ENCODE measurements at regions not wholly inside any gene's neighbourhood (a gene's known extent, or its start where the extent isn't known, plus 50 kb on each side); places are given as distances from the start of the nearest gene placed in this dataset.

GRCh38 chr13:26483546-26483945 lies 73.9 kb upstream of the WASF3 start:
- Histone ChIP-seq H3K18ac (ENCODE audit: insufficient read length, low read depth, low read length) (no peak overlapping the region), H3K4me2 (ENCODE audit: insufficient read depth, insufficient read length, low read length) (no peak overlapping the region), H4K91ac (ENCODE audit: insufficient read length, low read depth, low read length) (no peak overlapping the region), H2BK15ac (ENCODE audit: low read depth, low read length) (no peak overlapping the region), H2AFZ (ENCODE audit: low read length) (no peak overlapping the region), H3K79me2 (ENCODE audit: insufficient read depth, low read length) (no peaks in the 10 kb centered on the region), H3K27me3 (ENCODE audit: insufficient read depth, low read length) (no peaks in the 10 kb centered on the region), H3K56ac (ENCODE audit: insufficient read length, low read depth, low read length) (no peak overlapping the region), H3K9ac (ENCODE audit: extremely low read depth, insufficient read length, low read length) (no peak overlapping the region), H2AK5ac (ENCODE audit: insufficient read length, low read length) (no peak overlapping the region), H3K27ac (ENCODE audit: insufficient read length, low read depth, low read length) (no peak overlapping the region), H3K23ac (ENCODE audit: insufficient read length, low read depth, low read length) (no peak overlapping the region), H4K20me1 (ENCODE audit: control insufficient read depth, insufficient read depth, insufficient read length) (no peaks in the 10 kb centered on the region), H2BK120ac (ENCODE audit: low read depth, low read length, poor library complexity, severe bottlenecking) (no peak overlapping the region), H3K79me1 (ENCODE audit: insufficient read depth, low read depth, low read length, poor library complexity, severe bottlenecking) (no peaks in the 10 kb centered on the region), H3K14ac (ENCODE audit: insufficient read depth, low read length) (no peak overlapping the region), H3T11ph (ENCODE audit: low read length) (no peak overlapping the region), H4K8ac (replicated peaks; ENCODE audit: insufficient read length, low read depth, low read length) (no peak overlapping the region), H3K4me1 (ENCODE audit: insufficient read depth, low read length) (no peaks in the 10 kb centered on the region), H2BK12ac (ENCODE audit: insufficient read length, low read depth, low read length) (no peak overlapping the region), H3K4ac (ENCODE audit: low read depth, low read length) (no peak overlapping the region), H3K9me3 (ENCODE audit: control insufficient read depth, low read depth, low read length) (no peaks in the 10 kb centered on the region), H2BK5ac (ENCODE audit: insufficient read length, low read length) (no peak overlapping the region), H2BK20ac (ENCODE audit: low read depth, low read length, poor library complexity, severe bottlenecking) (no peak overlapping the region), H4K5ac (ENCODE audit: insufficient read length, low read depth, low read length) (no peak overlapping the region), H3K23me2 (ENCODE audit: insufficient read length, low read depth, low read length, poor library complexity, severe bottlenecking) (no peaks in the 10 kb centered on the region)
- WGBS (ENCODE audit: extremely low coverage, insufficient read length, low lambda C conversion rate), result no CpG with 5 or more reads among the region's 9 CpGs
- Mint-ChIP-seq H3K27me3 (ENCODE audit: low read depth) (no peaks in the 10 kb centered on the region; the same call in 1 of the 2 replicates), H3K27ac (peak overlapping the region in 1 of 3 experiments; percentile 46; a peak in 1 of 7 replicates), H3K4me1 (peaks cover 10 to 11% of the 10 kb centered on the region in 2 experiments), H3K36me3 (ENCODE audit: insufficient read depth in 1 of 3, low read depth in 3 of 3) (no peaks in the 10 kb centered on the region), H3K4me3 (no peak overlapping the region), H3K9me3 (no peaks in the 10 kb centered on the region)
- no peak for TF ChIP-seq CTCF (conservative IDR thresholded peaks at IDR 0.05)
- no peak for DNase-seq

All from H9 (cell line).